B cell (primary cell): ENCODE measurements at regions not wholly inside any gene's neighbourhood (a gene's known extent, or its start where the extent isn't known, plus 50 kb on each side); places are given as distances from the start of the nearest gene placed in this dataset.

ENCODE experiments used
- ATAC-seq: fragments of 200-7000 bp; cut with Tn5 transposase; one replicate; pipeline ENCODE4 v1.10.0; 2021; ENCODE audit warnings: low read depth, mild to moderate bottlenecking, moderate number of reproducible peaks, moderate library complexity
- CTCF ChIA-PET: fragments of 350-600 bp; sonication (Branson Sonifier 250); formaldehyde crosslinking; loops from one replicate; lab custom pipeline; 2021; ENCODE audit warnings: antibody characterized with exemption, inconsistent platforms; lab: Charles Lee
- POLR2A ChIA-PET: fragments of 350-600 bp; sonication (Branson Sonifier 250); formaldehyde crosslinking; loops from one replicate; lab custom pipeline; 2021; ENCODE audit warnings: antibody characterized with exemption; lab: Charles Lee
- DNase-seq: peaks from one replicate; pipeline ENCODE4 v3.0.0; 2013
- H2AFZ ChIP-seq: 2 replicates; pipeline ENCODE4 v1.6.1; 2012; ENCODE audit warnings: mild to moderate bottlenecking, low read depth, low read length; ENCODE audit not compliant: insufficient read depth, poor library complexity, severe bottlenecking
- H3K27ac ChIP-seq, 2 donors: 1 replicate in 1 of 2; 2 replicates in 1 of 2; pipeline ENCODE4 v1.5.1; 2012 to 2013; ENCODE audit warnings: low read length in 2 of 2, mild to moderate bottlenecking in 2 of 2, moderate library complexity in 1 of 2
- H3K27me3 ChIP-seq, 4 experiments: fragments of 200-600 bp in 1 of 4; sonication (generic) in 1 of 4; replicated peaks in 1 of 4; 1 replicate in 2 of 4; 2 replicates in 2 of 4; pipeline versions ENCODE4 v1.6.1 to v1.7.0; 2013 to 2016; ENCODE audit warnings: low read length in 3 of 4, mild to moderate bottlenecking in 2 of 4, mixed read lengths in 1 of 4, moderate library complexity in 1 of 4; ENCODE audit not compliant: insufficient read depth in 4 of 4, control insufficient read depth in 3 of 4; ENCODE audit errors: control extremely low read depth in 1 of 4
- H3K36me3 ChIP-seq, 2 experiments: replicated peaks in 1 of 2; 1 replicate in 1 of 2; 2 replicates in 1 of 2; pipeline versions ENCODE4 v1.6.1 to v1.7.1; 2013; ENCODE audit warnings: low read length in 1 of 2; ENCODE audit not compliant: insufficient read depth in 2 of 2, control insufficient read depth in 1 of 2; ENCODE audit errors: control extremely low read depth in 1 of 2, extremely low read depth in 1 of 2
- H3K4me1 ChIP-seq, 2 donors: fragments of 200-600 bp in 1 of 2; sonication (generic) in 1 of 2; 1 replicate in 1 of 2; 2 replicates in 1 of 2; pipeline versions ENCODE4 v1.5.1 to v1.6.1; 2013 to 2017; ENCODE audit warnings: low read length in 2 of 2; ENCODE audit not compliant: control insufficient read depth in 2 of 2, insufficient read depth in 2 of 2
- H3K4me2 ChIP-seq: replicated peaks from 2 replicates; pipeline ENCODE3; 2012; ENCODE audit warnings: mild to moderate bottlenecking, low read depth, low read length; ENCODE audit not compliant: poor library complexity, severe bottlenecking
- H3K4me3 ChIP-seq, 5 experiments: fragments of 200-600 bp in 1 of 5; sonication (generic) in 1 of 5; 1 replicate in 3 of 5; 2 replicates in 2 of 5; pipeline versions ENCODE4 v1.5.1 to v1.7.0; 2011 to 2016; ENCODE audit warnings: low read length in 4 of 5, mild to moderate bottlenecking in 4 of 5, low read depth in 2 of 5, control low read depth in 1 of 5, moderate library complexity in 1 of 5; ENCODE audit not compliant: insufficient read depth in 1 of 5; ENCODE audit errors: control extremely low read depth in 1 of 5, extremely low read depth in 1 of 5
- H3K79me2 ChIP-seq: fragments of 200-600 bp; sonication (generic); one replicate; pipeline ENCODE4 v1.6.0; 2016; ENCODE audit warnings: low read length; ENCODE audit not compliant: control insufficient read depth, insufficient read depth
- H3K9ac ChIP-seq: fragments of 200-600 bp; sonication (generic); 2 replicates; pipeline ENCODE4 v1.6.1; 2017; ENCODE audit warnings: mild to moderate bottlenecking, low read length, moderate library complexity
- H3K9me3 ChIP-seq, 3 donors: one replicate each; pipeline versions ENCODE4 v1.6.1 to v1.7.1; 2013; ENCODE audit warnings: low read length in 2 of 3; ENCODE audit not compliant: control insufficient read depth in 2 of 3, insufficient read depth in 1 of 3; ENCODE audit errors: control extremely low read depth in 1 of 3
- H4K20me1 ChIP-seq: 2 replicates; pipeline ENCODE4 v1.6.0; 2012; ENCODE audit warnings: mild to moderate bottlenecking, low read length; ENCODE audit not compliant: insufficient read depth, control insufficient read depth, poor library complexity, severe bottlenecking
- H3K27ac Mint-ChIP-seq: one replicate; pipeline ENCODE4 v1.8.0; 2021; ENCODE audit warnings: mixed read lengths
- H3K27me3 Mint-ChIP-seq: one replicate; pipeline ENCODE4 v1.8.0; 2021; ENCODE audit warnings: mixed read lengths
- H3K4me1 Mint-ChIP-seq: one replicate; pipeline ENCODE4 v1.8.0; 2021; ENCODE audit warnings: mixed read lengths
- H3K4me3 Mint-ChIP-seq: one replicate; pipeline ENCODE4 v1.8.0; 2021; ENCODE audit warnings: mixed read lengths
- H3K9me3 Mint-ChIP-seq: one replicate; pipeline ENCODE4 v1.8.0; 2022; ENCODE audit warnings: mixed read lengths; ENCODE audit not compliant: insufficient read depth
- CTCF ChIP-seq: fragments of 200-600 bp; IDR thresholded peaks from one replicate; pipeline ENCODE4 v1.8.0; 2022; ENCODE audit warnings: antibody characterized with exemption, mild to moderate bottlenecking
- EZH2 ChIP-seq: IDR thresholded peaks from 2 replicates; pipeline ENCODE4 v1.6.1; 2012; ENCODE audit warnings: borderline replicate concordance, low read depth, mild to moderate bottlenecking, moderate library complexity, low read length; ENCODE audit not compliant: insufficient read depth, poor library complexity, severe bottlenecking
- WGBS: methylation state at CpG from one replicate; pipeline ENCODE4 v1.1.5; 2013; ENCODE audit warnings: missing lambda C conversion rate; ENCODE audit not compliant: insufficient coverage; 5-methylcytosine and 5-hydroxymethylcytosine counted together
- intact Hi-C: fragments of 100-400 bp; cut with micrococcal nuclease; formaldehyde crosslinking; loops from one replicate; pipeline ENCODE4 v1.10.0; 2022

DNA sequence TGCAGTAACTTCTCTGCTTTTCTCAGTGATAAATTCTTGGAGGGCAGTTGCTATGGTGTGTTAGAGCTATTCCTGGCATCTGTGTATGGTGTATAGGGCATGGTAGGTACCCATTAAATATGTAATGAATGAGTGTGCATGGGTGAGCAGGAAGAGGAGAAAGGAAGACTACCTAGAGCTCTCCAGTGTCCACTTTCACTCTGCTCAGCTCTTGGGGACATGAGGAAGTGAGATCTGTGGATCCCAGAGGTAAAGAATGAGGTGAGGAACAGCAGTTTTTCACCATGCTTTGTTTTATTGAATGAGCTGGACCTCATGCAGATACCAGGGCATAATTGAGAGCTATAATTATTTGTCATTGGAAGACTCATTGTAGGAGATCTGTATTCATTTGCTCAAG is 444.8 kb upstream of the RGS6 start:
- H3K36me3 ChIP-seq = peaks cover 4 to 16% of the 10 kb centered on the region in 2 experiments
- H3K79me2 ChIP-seq = peaks cover 55% of the 10 kb centered on the region
- no peak overlapping the region for H3K9ac ChIP-seq
- peaks cover 46% of the 10 kb centered on the region for H4K20me1 ChIP-seq
- DNase-seq (no peak), ATAC-seq (no peak)
- H3K27me3 ChIP-seq = no peaks in the 10 kb centered on the region
- POLR2A ChIA-PET = no interaction called here
- peaks cover 0 to 8% of the 10 kb centered on the region in 2 donors for H3K4me1 ChIP-seq
- Mint-ChIP-seq H3K9me3 (no peaks in the 10 kb centered on the region), H3K27ac (peak overlapping the region; percentile 7), H3K4me3 (no peak overlapping the region), H3K4me1 (peaks cover 32% of the 10 kb centered on the region), H3K27me3 (no peaks in the 10 kb centered on the region)
- H3K9me3 ChIP-seq = no peaks in the 10 kb centered on the region
- no peak overlapping the region for H3K27ac ChIP-seq
- intact Hi-C loops = no loop called here
- H2AFZ ChIP-seq = no peak overlapping the region
- CTCF ChIA-PET = no interaction called here
- H3K4me3 ChIP-seq = no peak overlapping the region
- no peak overlapping the region for H3K4me2 ChIP-seq
- TF ChIP-seq CTCF (no peak), EZH2 (no peak)

GRCh38 chr14:71487941-71488340 is 444.3 kb upstream of the RGS6 start:
- Histone ChIP-seq H3K27me3 (no peaks in the 10 kb centered on the region), H2AFZ (no peak overlapping the region), H3K4me2 (no peak overlapping the region), H3K79me2 (peaks cover 60% of the 10 kb centered on the region), H4K20me1 (peaks cover 51% of the 10 kb centered on the region), H3K36me3 (peaks cover 4 to 16% of the 10 kb centered on the region in 2 experiments), H3K9ac (no peak overlapping the region), H3K4me1 (peaks cover 0 to 8% of the 10 kb centered on the region in 2 donors), H3K27ac (no peak overlapping the region), H3K9me3 (no peaks in the 10 kb centered on the region), H3K4me3 (no peak overlapping the region)
- no CpG with 5 or more reads among the region's 2 CpGs for WGBS
- POLR2A ChIA-PET = no interaction called here
- Mint-ChIP-seq H3K27me3 (no peaks in the 10 kb centered on the region), H3K27ac (no peak overlapping the region), H3K9me3 (no peaks in the 10 kb centered on the region), H3K4me1 (peaks cover 27% of the 10 kb centered on the region), H3K4me3 (no peak overlapping the region)
- CTCF ChIA-PET = no interaction called here
- intact Hi-C loops = no loop called here
- no peak for DNase-seq
- no peak for TF ChIP-seq EZH2
- ATAC-seq = no peak
